OCI-LY3 (cell line): ENCODE measurements at regions not wholly inside any gene's neighbourhood (a gene's known extent, or its start where the extent isn't known, plus 50 kb on each side); places are given as distances from the start of the nearest gene placed in this dataset.

Experiments used
- H2AFZ ChIP-seq: fragments of 200-600, 300-600 bp; shearing (Covaris generic); 2 replicates; pipeline ENCODE4 v1.6.0; 2014; ENCODE audit warnings: antibody characterized with exemption, low read depth, low read length
- H3K27ac ChIP-seq: fragments of 200-600, 300-600 bp; sonication (generic); 2 replicates; pipeline ENCODE4 v1.5.1; 2014; ENCODE audit warnings: mild to moderate bottlenecking, low read length, moderate library complexity, mixed read lengths
- H3K27me3 ChIP-seq: fragments of 200-600, 300-600 bp; sonication (generic); 2 replicates; pipeline ENCODE4 v1.6.1; 2014; ENCODE audit warnings: low read depth, low read length, mixed read lengths
- H3K36me3 ChIP-seq: fragments of 200-600, 300-600 bp; sonication (generic); replicated peaks from 2 replicates; pipeline ENCODE3; 2014; ENCODE audit warnings: low read depth, low read length, mixed read lengths
- H3K4me1 ChIP-seq: fragments of 300-600, 200-600 bp; sonication (generic); 2 replicates; pipeline ENCODE4 v1.6.1; 2014; ENCODE audit warnings: low read length, mixed read lengths
- H3K4me2 ChIP-seq: fragments of 200-600, 300-600 bp; sonication (generic); 2 replicates; pipeline ENCODE4 v1.6.1; 2014; ENCODE audit warnings: low read length, mixed read lengths
- H3K4me3 ChIP-seq: fragments of 300-600, 200-600 bp; sonication (generic); 2 replicates; pipeline ENCODE4 v1.5.1; 2014; ENCODE audit warnings: antibody characterized with exemption, mild to moderate bottlenecking, low read length, moderate library complexity
- H3K79me2 ChIP-seq: fragments of 300-600, 200-600 bp; shearing (Covaris generic); 2 replicates; pipeline ENCODE4 v1.6.1; 2014; ENCODE audit warnings: mild to moderate bottlenecking, low read length, mixed read lengths
- H3K9ac ChIP-seq: fragments of 300-600, 200-600 bp; shearing (Covaris generic); 2 replicates; pipeline ENCODE4 v1.6.0; 2014; ENCODE audit warnings: mild to moderate bottlenecking, low read length, moderate library complexity
- H3K9me3 ChIP-seq: fragments of 200-600, 300-600 bp; shearing (Covaris generic); 2 replicates; pipeline ENCODE4 v1.6.1; 2014; ENCODE audit warnings: low read length, mixed read lengths; ENCODE audit not compliant: insufficient read depth
- H4K20me1 ChIP-seq: fragments of 200-600, 300-600 bp; sonication (generic); 2 replicates; pipeline ENCODE4 v1.6.1; 2016; ENCODE audit warnings: low read length, mixed read lengths; ENCODE audit not compliant: insufficient read depth
- CTCF ChIP-seq: fragments of 200-600, 300-600 bp; sonication (generic); IDR thresholded peaks from 2 replicates; pipeline ENCODE4 v1.5.1; 2014; ENCODE audit warnings: antibody characterized with exemption, low read length, low read depth
- EZH2phosphoT487 ChIP-seq: fragments of 200-600 bp; shearing (Covaris generic); IDR thresholded peaks from 2 replicates; pipeline ENCODE4 v1.6.1; 2018; ENCODE audit warnings: antibody characterized with exemption, mixed run types, low read depth

- TF ChIP-seq CTCF (no peak), EZH2phosphoT487 (no peak)
- Histone ChIP-seq H3K36me3 (no peaks in the 10 kb centered on the region), H3K27ac (no peak overlapping the region), H2AFZ (no peak overlapping the region), H4K20me1 (no peaks in the 10 kb centered on the region), H3K9me3 (no peaks in the 10 kb centered on the region), H3K79me2 (no peaks in the 10 kb centered on the region), H3K4me1 (peaks cover 14% of the 10 kb centered on the region), H3K9ac (no peak overlapping the region), H3K4me3 (no peak overlapping the region), H3K4me2 (no peak overlapping the region), H3K27me3 (no peaks in the 10 kb centered on the region)
These were observed 170.0 kb upstream of the RASA1 start for GRCh38 chr5:87097664-87098063.

GRCh38 chr5:87099291-87099839, 168.3 kb upstream of the RASA1 start:
- H3K4me3 ChIP-seq = no peak overlapping the region
- no peaks in the 10 kb centered on the region for H3K36me3 ChIP-seq
- TF ChIP-seq CTCF (no peak), EZH2phosphoT487 (no peak)
- H3K79me2 ChIP-seq = no peaks in the 10 kb centered on the region
- no peak overlapping the region for H2AFZ ChIP-seq
- no peaks in the 10 kb centered on the region for H3K27me3 ChIP-seq
- H3K9ac ChIP-seq = no peak overlapping the region
- peaks cover 26% of the 10 kb centered on the region for H3K4me1 ChIP-seq
- no peaks in the 10 kb centered on the region for H3K9me3 ChIP-seq
- no peaks in the 10 kb centered on the region for H4K20me1 ChIP-seq
- H3K4me2 ChIP-seq = no peak overlapping the region
- no peak overlapping the region for H3K27ac ChIP-seq

GRCh38 chr5:87099968-87100367, 167.7 kb upstream of the RASA1 start:
- Histone ChIP-seq H4K20me1 (no peaks in the 10 kb centered on the region), H3K4me2 (no peak overlapping the region), H3K79me2 (no peaks in the 10 kb centered on the region)

GRCh38 chr5:87101321-87101720, 166.4 kb upstream of the RASA1 start:
- no peak overlapping the region for H3K9ac ChIP-seq
- H3K27ac ChIP-seq = no peak overlapping the region
- H2AFZ ChIP-seq = no peak overlapping the region; the same call in 1 of the 2 replicates
- no peak overlapping the region for H3K4me2 ChIP-seq
- no peak for TF ChIP-seq CTCF
- no peak for TF ChIP-seq EZH2phosphoT487
- H3K27me3 ChIP-seq = no peaks in the 10 kb centered on the region
- H3K36me3 ChIP-seq = no peaks in the 10 kb centered on the region
- H3K4me3 ChIP-seq = no peak overlapping the region
- H3K4me1 ChIP-seq = peaks cover 22% of the 10 kb centered on the region
- H3K9me3 ChIP-seq = no peaks in the 10 kb centered on the region
- H4K20me1 ChIP-seq = no peaks in the 10 kb centered on the region
- H3K79me2 ChIP-seq = no peaks in the 10 kb centered on the region

More at GRCh38 chr5:87099968-87100367, 167.7 kb upstream of the RASA1 start:
- Histone ChIP-seq H3K27me3 (no peaks in the 10 kb centered on the region), H3K9me3 (no peaks in the 10 kb centered on the region), H3K4me3 (no peak overlapping the region), H3K36me3 (no peaks in the 10 kb centered on the region), H3K27ac (no peak overlapping the region), H3K9ac (no peak overlapping the region), H3K4me1 (peaks cover 29% of the 10 kb centered on the region), H2AFZ (no peak overlapping the region)
- TF ChIP-seq EZH2phosphoT487 (no peak), CTCF (no peak)
